Neural cell (in vitro differentiated cells): ENCODE measurements at regions not wholly inside any gene's neighbourhood (a gene's known extent, or its start where the extent isn't known, plus 50 kb on each side); places are given as distances from the start of the nearest gene placed in this dataset.

Experiments used
- CTCF ChIP-seq: fragments of 450-650 bp; IDR thresholded peaks from 2 replicates; pipeline ENCODE4 v1.5.1; 2014; ENCODE audit warnings: antibody characterized with exemption, mild to moderate bottlenecking, moderate library complexity; ENCODE audit not compliant: poor library complexity, severe bottlenecking
- EP300 ChIP-seq: fragments of 450-650 bp; conservative IDR thresholded peaks from 2 replicates; pipeline ENCODE4 v1.6.1; 2014; ENCODE audit warnings: antibody characterized with exemption, mild to moderate bottlenecking, moderate library complexity; ENCODE audit not compliant: poor library complexity, severe bottlenecking
- EZH2 ChIP-seq: fragments of 200-600, 300-800 bp; shearing (Covaris generic), sonication (generic); IDR thresholded peaks from 2 replicates; pipeline ENCODE4 v1.6.1; 2014; ENCODE audit warnings: antibody characterized with exemption, low read length, borderline replicate concordance, mild to moderate bottlenecking; ENCODE audit not compliant: insufficient read depth, poor library complexity, severe bottlenecking
- MXI1 ChIP-seq: fragments of 450-650 bp; conservative IDR thresholded peaks from 2 replicates; pipeline ENCODE4 v1.6.1; 2014; ENCODE audit warnings: antibody characterized with exemption, mild to moderate bottlenecking; ENCODE audit not compliant: poor library complexity, severe bottlenecking
- REST ChIP-seq: IDR thresholded peaks from 2 replicates; pipeline ENCODE4 v1.6.1; 2012; ENCODE audit warnings: borderline replicate concordance
- SMC3 ChIP-seq: fragments of 450-650 bp; conservative IDR thresholded peaks from 2 replicates; pipeline ENCODE4 v1.6.1; 2014; ENCODE audit warnings: antibody characterized with exemption, mild to moderate bottlenecking, moderate library complexity; ENCODE audit not compliant: poor library complexity
- TAF1 ChIP-seq: IDR thresholded peaks from 2 replicates; pipeline ENCODE4 v1.6.1; 2012; ENCODE audit warnings: low read depth

- TF ChIP-seq EZH2 (no peak), MXI1 (no peak), CTCF (no peak), SMC3 (no peak), EP300 (no peak), REST (no peak), TAF1 (no peak)
Observed at GRCh38 chr4:104915864-104916263, 230.8 kb upstream of the TET2 start.
